GM23338 (cell line): ENCODE measurements at regions not wholly inside any gene's neighbourhood (a gene's known extent, or its start where the extent isn't known, plus 50 kb on each side); places are given as distances from the start of the nearest gene placed in this dataset.

Source experiments
- ATAC-seq: fragments of 200-7000 bp; cut with Tn5 transposase; 3 replicates; pipeline ENCODE4 v1.9.1; 2020
- DNase-seq: peaks from one replicate; pipeline ENCODE4 v3.0.0-alpha.2; 2015; ENCODE audit warnings: low spot score
- H2AFZ ChIP-seq: fragments of 200-600 bp; sonication (generic); 2 replicates; pipeline ENCODE4 v1.8.0; 2016; ENCODE audit warnings: antibody characterized with exemption, mild to moderate bottlenecking, moderate library complexity
- H3F3A ChIP-seq: fragments of 200-600 bp; sonication (generic); replicated peaks from 2 replicates; pipeline ENCODE4 v1.8.0; 2017; ENCODE audit warnings: antibody characterized with exemption, mixed run types, low read depth
- H3K27ac ChIP-seq: fragments of 200-600 bp; sonication (generic); 2 replicates; pipeline ENCODE4 v1.6.1; 2016; ENCODE audit warnings: low read depth
- H3K27me3 ChIP-seq: fragments of 200-600 bp; sonication (generic); 2 replicates; pipeline ENCODE4 v1.8.0; 2016; ENCODE audit warnings: mild to moderate bottlenecking, mixed run types, moderate library complexity; ENCODE audit not compliant: insufficient read depth
- H3K36me3 ChIP-seq: fragments of 200-600 bp; sonication (generic); 2 replicates; pipeline ENCODE4 v1.8.0; 2016; ENCODE audit warnings: mild to moderate bottlenecking; ENCODE audit not compliant: insufficient read depth
- H3K4me1 ChIP-seq: fragments of 200-600 bp; sonication (generic); 2 replicates; pipeline ENCODE4 v1.8.0; 2016; ENCODE audit warnings: mild to moderate bottlenecking, moderate library complexity; ENCODE audit not compliant: insufficient read depth
- H3K4me2 ChIP-seq: fragments of 200-600 bp; sonication (generic); 2 replicates; pipeline ENCODE4 v1.7.1; 2017; ENCODE audit warnings: mixed run types
- H3K4me3 ChIP-seq: fragments of 200-600 bp; sonication (generic); 2 replicates; pipeline ENCODE4 v1.6.1; 2016; ENCODE audit warnings: mixed run types
- H3K79me2 ChIP-seq: fragments of 200-600 bp; sonication (generic); replicated peaks from 2 replicates; pipeline ENCODE4 v1.8.0; 2017; ENCODE audit warnings: mild to moderate bottlenecking; ENCODE audit not compliant: insufficient read depth
- H3K9me2 ChIP-seq: fragments of 200-600 bp; sonication (generic); 2 replicates; pipeline ENCODE4 v1.8.0; 2017; ENCODE audit not compliant: insufficient read depth
- H4K20me1 ChIP-seq: fragments of 200-600 bp; sonication (generic); replicated peaks from 2 replicates; pipeline ENCODE4 v1.8.0; 2017; ENCODE audit warnings: mild to moderate bottlenecking; ENCODE audit not compliant: insufficient read depth
- H3K27ac Mint-ChIP-seq: 2 replicates; pipeline ENCODE4 v1.8.0; 2020; ENCODE audit warnings: inconsistent platforms, mild to moderate bottlenecking, moderate library complexity, mixed read lengths
- H3K27me3 Mint-ChIP-seq: 3 replicates; pipeline ENCODE4 v1.8.0; 2022; ENCODE audit warnings: low read depth, mild to moderate bottlenecking, moderate library complexity, mixed read lengths, inconsistent platforms; ENCODE audit not compliant: insufficient read depth, poor library complexity
- H3K36me3 Mint-ChIP-seq: 3 replicates; pipeline ENCODE4 v1.8.0; 2021; ENCODE audit warnings: low read depth, mild to moderate bottlenecking, inconsistent platforms, moderate library complexity, mixed read lengths
- H3K4me1 Mint-ChIP-seq: 3 replicates; pipeline ENCODE4 v1.8.0; 2020; ENCODE audit warnings: mild to moderate bottlenecking, inconsistent platforms, mixed read lengths
- H3K4me3 Mint-ChIP-seq: 3 replicates; pipeline ENCODE4 v1.8.0; 2021; ENCODE audit warnings: moderate library complexity, mild to moderate bottlenecking, inconsistent platforms, mixed read lengths
- H3K9me3 Mint-ChIP-seq: 3 replicates; pipeline ENCODE4 v1.8.0; 2020; ENCODE audit warnings: moderate library complexity, mild to moderate bottlenecking, inconsistent platforms, mixed read lengths
- CREB1 ChIP-seq: fragments of 250-450 bp; sonication (Bioruptor Pico); IDR thresholded peaks from 2 replicates; pipeline ENCODE4 v1.5.0; 2020; ENCODE audit warnings: low read depth, mild to moderate bottlenecking, moderate library complexity
- CTCF ChIP-seq, 2 experiments: fragments of 200-600 bp in 1 of 2; sonication (generic) in 1 of 2; conservative IDR thresholded peaks; 2 replicates each; pipeline versions ENCODE4 v1.5.1 to v1.6.1; 2016 to 2017; ENCODE audit warnings: antibody characterized with exemption in 2 of 2, low read depth in 2 of 2, mild to moderate bottlenecking in 2 of 2, moderate library complexity in 1 of 2
- ETS1 ChIP-seq: IDR thresholded peaks from 2 replicates; pipeline ENCODE4 v1.6.1; 2016; ENCODE audit warnings: antibody characterized with exemption
- EZH2 ChIP-seq: fragments of 200-600 bp; sonication (generic); IDR thresholded peaks from one replicate; pipeline ENCODE4 v1.8.0; 2017; ENCODE audit warnings: antibody characterized with exemption, mild to moderate bottlenecking, low read depth; ENCODE audit not compliant: unreplicated experiment
- EZH2phosphoT487 ChIP-seq: fragments of 200-600 bp; sonication (generic); IDR thresholded peaks from one replicate; pipeline ENCODE4 v1.8.1; 2018; ENCODE audit warnings: antibody characterized with exemption; ENCODE audit not compliant: unreplicated experiment
- JUNB ChIP-seq: IDR thresholded peaks from one replicate; pipeline ENCODE4 v1.6.1; 2016; ENCODE audit warnings: antibody characterized with exemption; ENCODE audit not compliant: unreplicated experiment
- NANOG ChIP-seq: IDR thresholded peaks from 2 replicates; pipeline ENCODE4 v1.6.1; 2016; ENCODE audit warnings: antibody characterized with exemption, borderline replicate concordance
- POLR2AphosphoS5 ChIP-seq: IDR thresholded peaks from 2 replicates; pipeline ENCODE4 v1.6.1; 2016; ENCODE audit warnings: antibody characterized with exemption, low read depth
- REST ChIP-seq: IDR thresholded peaks from one replicate; pipeline ENCODE4 v1.6.1; 2018; ENCODE audit warnings: antibody characterized with exemption; ENCODE audit not compliant: unreplicated experiment
- STAT1 ChIP-seq: IDR thresholded peaks from one replicate; pipeline ENCODE4 v1.6.1; 2016; ENCODE audit warnings: antibody characterized with exemption; ENCODE audit not compliant: unreplicated experiment
- ZNF114 ChIP-seq: fragments of 250-450 bp; sonication (Bioruptor Pico); IDR thresholded peaks from 2 replicates; pipeline ENCODE4 v1.5.0; 2020; ENCODE audit warnings: mild to moderate bottlenecking, moderate library complexity
- ZNF331 ChIP-seq: fragments of 250-450 bp; sonication (Bioruptor Pico); IDR thresholded peaks from 2 replicates; pipeline ENCODE4 v1.5.0; 2020; ENCODE audit warnings: low read depth, mild to moderate bottlenecking, moderate library complexity
- ZNF462 ChIP-seq: fragments of 250-450 bp; sonication (Bioruptor Pico); IDR thresholded peaks from 2 replicates; pipeline ENCODE4 v1.5.0; 2020; ENCODE audit warnings: mild to moderate bottlenecking, moderate library complexity

GRCh38 chr7:35333265-35333664, 79.4 kb upstream of the TBX20 start:
- Mint-ChIP-seq H3K4me3 (no peak overlapping the region), H3K27ac (no peak overlapping the region), H3K27me3 (no peaks in the 10 kb centered on the region), H3K36me3 (no peaks in the 10 kb centered on the region), H3K4me1 (no peaks in the 10 kb centered on the region), H3K9me3 (no peaks in the 10 kb centered on the region)
- H3K9me2 ChIP-seq, result no peaks in the 10 kb centered on the region
- no peaks in the 10 kb centered on the region for H4K20me1 ChIP-seq
- no peak overlapping the region for H2AFZ ChIP-seq
- H3K4me3 ChIP-seq, result no peak overlapping the region
- ATAC-seq, result no peak
- H3F3A ChIP-seq, result no peaks in the 10 kb centered on the region
- no peak for DNase-seq
- no peak overlapping the region for H3K27ac ChIP-seq
- H3K79me2 ChIP-seq, result no peaks in the 10 kb centered on the region
- no peaks in the 10 kb centered on the region for H3K27me3 ChIP-seq
- no peak overlapping the region for H3K4me2 ChIP-seq
- TF ChIP-seq NANOG, result no peak
- TF ChIP-seq CREB1 (CRISPR knock-in tag), result no peak
- TF ChIP-seq REST, result no peak
- no peak for TF ChIP-seq EZH2
- no peak for TF ChIP-seq EZH2phosphoT487
- TF ChIP-seq ZNF462 (CRISPR knock-in tag), result no peak
- TF ChIP-seq ZNF114 (CRISPR knock-in tag), result no peak
- TF ChIP-seq JUNB, result no peak
- no peak for TF ChIP-seq ETS1
- no peak for TF ChIP-seq POLR2AphosphoS5
- TF ChIP-seq CTCF (conservative IDR thresholded peaks at IDR 0.05; ENCODE audit: low read depth in 2 of 2), result no peak
- no peak for TF ChIP-seq ZNF331 (CRISPR knock-in tag)
- TF ChIP-seq STAT1, result no peak
- no peaks in the 10 kb centered on the region for H3K36me3 ChIP-seq
- H3K4me1 ChIP-seq, result no peaks in the 10 kb centered on the region
